ENCODE measurements at regions not wholly inside any gene's neighbourhood (a gene's known extent, or its start where the extent isn't known, plus 50 kb on each side); places are given as distances from the start of the nearest gene placed in this dataset.

DNA sequence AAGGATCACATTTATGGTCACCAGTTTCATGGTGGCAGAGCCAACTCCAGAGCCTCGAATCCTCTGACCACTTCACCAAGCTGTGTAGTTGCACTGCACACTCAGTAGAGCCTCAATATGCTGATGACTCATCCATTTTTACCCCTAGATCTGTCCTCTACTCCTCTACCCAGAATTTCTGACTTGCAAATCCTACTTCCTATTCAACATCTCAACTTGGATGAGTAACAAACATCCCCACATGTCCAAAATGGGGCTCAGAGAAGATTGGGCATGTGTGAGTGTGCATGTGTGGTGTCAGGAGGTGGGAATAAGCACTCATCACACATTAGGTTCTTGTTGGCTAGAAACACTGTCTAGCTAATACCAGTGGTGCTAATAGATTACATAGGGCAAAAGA, 57.8 kb upstream of the IGFBP2 start:
- no peak for DNase-seq (ENCODE audit: low read depth)

- no peak for DNase-seq (ENCODE audit: low read depth)
Measured at GRCh38 chr2:216576616-216577015, 56.6 kb upstream of the IGFBP2 start.

- peak; percentile 71 for DNase-seq (ENCODE audit: low read depth)
Measured at GRCh38 chr2:216578325-216578724, 54.9 kb upstream of the IGFBP2 start.

DNA sequence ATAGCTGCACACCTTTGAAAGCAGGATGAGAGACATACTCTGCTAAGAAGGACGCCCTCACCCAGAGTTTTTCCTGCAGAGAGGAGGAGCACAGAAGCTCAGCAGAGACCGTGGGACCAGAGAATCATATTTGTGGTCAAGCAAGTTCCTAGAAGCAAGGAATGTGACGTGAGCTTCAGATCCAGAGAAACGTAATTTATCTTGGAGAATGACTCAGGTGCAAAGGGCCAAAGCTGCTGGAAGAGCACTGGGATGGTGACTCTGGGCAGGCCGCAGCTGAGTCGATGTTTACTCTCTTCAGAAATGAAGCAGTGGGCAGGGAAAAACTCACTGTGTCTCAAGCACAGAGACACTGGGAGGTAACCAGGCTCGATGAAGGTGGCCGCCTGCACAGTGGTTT, 50.1 kb upstream of the IGFBP2 start:
- peak; percentile 50 for DNase-seq (ENCODE audit: low read depth)

Measured in LHCN-M2 (cell line).